B cell (primary cell): ENCODE measurements at regions not wholly inside any gene's neighbourhood (a gene's known extent, or its start where the extent isn't known, plus 50 kb on each side); places are given as distances from the start of the nearest gene placed in this dataset.
A peak's percentile ranks its signal among the peaks of the same experiment; 100 is the strongest.

Experiments used
- ATAC-seq: fragments of 200-7000 bp; cut with Tn5 transposase; one replicate; pipeline ENCODE4 v1.10.0; 2021; ENCODE audit warnings: low read depth, mild to moderate bottlenecking, moderate number of reproducible peaks, moderate library complexity
- CTCF ChIA-PET: fragments of 350-600 bp; sonication (Branson Sonifier 250); formaldehyde crosslinking; loops from one replicate; lab custom pipeline; 2021; ENCODE audit warnings: antibody characterized with exemption, inconsistent platforms; lab: Charles Lee
- POLR2A ChIA-PET: fragments of 350-600 bp; sonication (Branson Sonifier 250); formaldehyde crosslinking; loops from one replicate; lab custom pipeline; 2021; ENCODE audit warnings: antibody characterized with exemption; lab: Charles Lee
- DNase-seq: peaks from one replicate; pipeline ENCODE4 v3.0.0; 2013
- H2AFZ ChIP-seq: 2 replicates; pipeline ENCODE4 v1.6.1; 2012; ENCODE audit warnings: mild to moderate bottlenecking, low read depth, low read length; ENCODE audit not compliant: insufficient read depth, poor library complexity, severe bottlenecking
- H3K27ac ChIP-seq, 2 donors: 1 replicate in 1 of 2; 2 replicates in 1 of 2; pipeline ENCODE4 v1.5.1; 2012 to 2013; ENCODE audit warnings: low read length in 2 of 2, mild to moderate bottlenecking in 2 of 2, moderate library complexity in 1 of 2
- H3K27me3 ChIP-seq, 4 experiments: fragments of 200-600 bp in 1 of 4; sonication (generic) in 1 of 4; replicated peaks in 1 of 4; 1 replicate in 2 of 4; 2 replicates in 2 of 4; pipeline versions ENCODE4 v1.6.1 to v1.7.0; 2013 to 2016; ENCODE audit warnings: low read length in 3 of 4, mild to moderate bottlenecking in 2 of 4, mixed read lengths in 1 of 4, moderate library complexity in 1 of 4; ENCODE audit not compliant: insufficient read depth in 4 of 4, control insufficient read depth in 3 of 4; ENCODE audit errors: control extremely low read depth in 1 of 4
- H3K36me3 ChIP-seq, 2 experiments: replicated peaks in 1 of 2; 1 replicate in 1 of 2; 2 replicates in 1 of 2; pipeline versions ENCODE4 v1.6.1 to v1.7.1; 2013; ENCODE audit warnings: low read length in 1 of 2; ENCODE audit not compliant: insufficient read depth in 2 of 2, control insufficient read depth in 1 of 2; ENCODE audit errors: control extremely low read depth in 1 of 2, extremely low read depth in 1 of 2
- H3K4me1 ChIP-seq, 2 donors: fragments of 200-600 bp in 1 of 2; sonication (generic) in 1 of 2; 1 replicate in 1 of 2; 2 replicates in 1 of 2; pipeline versions ENCODE4 v1.5.1 to v1.6.1; 2013 to 2017; ENCODE audit warnings: low read length in 2 of 2; ENCODE audit not compliant: control insufficient read depth in 2 of 2, insufficient read depth in 2 of 2
- H3K4me2 ChIP-seq: replicated peaks from 2 replicates; pipeline ENCODE3; 2012; ENCODE audit warnings: mild to moderate bottlenecking, low read depth, low read length; ENCODE audit not compliant: poor library complexity, severe bottlenecking
- H3K4me3 ChIP-seq, 5 experiments: fragments of 200-600 bp in 1 of 5; sonication (generic) in 1 of 5; 1 replicate in 3 of 5; 2 replicates in 2 of 5; pipeline versions ENCODE4 v1.5.1 to v1.7.0; 2011 to 2016; ENCODE audit warnings: low read length in 4 of 5, mild to moderate bottlenecking in 4 of 5, low read depth in 2 of 5, control low read depth in 1 of 5, moderate library complexity in 1 of 5; ENCODE audit not compliant: insufficient read depth in 1 of 5; ENCODE audit errors: control extremely low read depth in 1 of 5, extremely low read depth in 1 of 5
- H3K79me2 ChIP-seq: fragments of 200-600 bp; sonication (generic); one replicate; pipeline ENCODE4 v1.6.0; 2016; ENCODE audit warnings: low read length; ENCODE audit not compliant: control insufficient read depth, insufficient read depth
- H3K9ac ChIP-seq: fragments of 200-600 bp; sonication (generic); 2 replicates; pipeline ENCODE4 v1.6.1; 2017; ENCODE audit warnings: mild to moderate bottlenecking, low read length, moderate library complexity
- H3K9me3 ChIP-seq, 3 donors: one replicate each; pipeline versions ENCODE4 v1.6.1 to v1.7.1; 2013; ENCODE audit warnings: low read length in 2 of 3; ENCODE audit not compliant: control insufficient read depth in 2 of 3, insufficient read depth in 1 of 3; ENCODE audit errors: control extremely low read depth in 1 of 3
- H4K20me1 ChIP-seq: 2 replicates; pipeline ENCODE4 v1.6.0; 2012; ENCODE audit warnings: mild to moderate bottlenecking, low read length; ENCODE audit not compliant: insufficient read depth, control insufficient read depth, poor library complexity, severe bottlenecking
- H3K27ac Mint-ChIP-seq: one replicate; pipeline ENCODE4 v1.8.0; 2021; ENCODE audit warnings: mixed read lengths
- H3K27me3 Mint-ChIP-seq: one replicate; pipeline ENCODE4 v1.8.0; 2021; ENCODE audit warnings: mixed read lengths
- H3K4me1 Mint-ChIP-seq: one replicate; pipeline ENCODE4 v1.8.0; 2021; ENCODE audit warnings: mixed read lengths
- H3K4me3 Mint-ChIP-seq: one replicate; pipeline ENCODE4 v1.8.0; 2021; ENCODE audit warnings: mixed read lengths
- H3K9me3 Mint-ChIP-seq: one replicate; pipeline ENCODE4 v1.8.0; 2022; ENCODE audit warnings: mixed read lengths; ENCODE audit not compliant: insufficient read depth
- EZH2 ChIP-seq: IDR thresholded peaks from 2 replicates; pipeline ENCODE4 v1.6.1; 2012; ENCODE audit warnings: borderline replicate concordance, low read depth, mild to moderate bottlenecking, moderate library complexity, low read length; ENCODE audit not compliant: insufficient read depth, poor library complexity, severe bottlenecking
- WGBS: methylation state at CpG from one replicate; pipeline ENCODE4 v1.1.5; 2013; ENCODE audit warnings: missing lambda C conversion rate; ENCODE audit not compliant: insufficient coverage; 5-methylcytosine and 5-hydroxymethylcytosine counted together
- intact Hi-C: fragments of 100-400 bp; cut with micrococcal nuclease; formaldehyde crosslinking; loops from one replicate; pipeline ENCODE4 v1.10.0; 2022
- TF ChIP-seq, protein P1 (sequence below): fragments of 200-600 bp; IDR thresholded peaks from one replicate; pipeline ENCODE4 v1.8.0; 2022; ENCODE audit warnings: antibody characterized with exemption, mild to moderate bottlenecking

DNA sequence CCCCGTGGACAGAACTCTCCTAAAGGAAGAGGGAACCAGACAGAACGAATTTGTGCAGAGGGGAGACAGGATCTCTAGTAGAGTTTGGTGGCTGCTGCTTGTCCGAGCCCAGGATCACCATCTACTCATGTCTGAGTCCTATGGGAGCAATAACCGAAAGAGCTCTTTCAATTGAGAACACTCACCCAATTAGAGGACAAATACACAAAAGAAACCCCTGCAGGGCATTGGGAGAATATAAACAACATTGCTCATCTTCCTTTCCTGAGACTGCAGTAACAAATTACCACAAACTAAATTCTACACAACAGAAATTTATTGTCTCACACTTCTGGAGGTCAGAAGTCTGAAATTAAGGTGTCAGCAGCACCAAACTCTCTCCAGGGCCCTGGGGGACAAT lies 65.6 kb downstream of the SPINK2 start:
- H3K4me2 ChIP-seq, result no peak overlapping the region
- no peak for ATAC-seq
- no peak overlapping the region for H3K4me3 Mint-ChIP-seq
- H3K4me3 ChIP-seq, result no peak overlapping the region
- H3K9me3 Mint-ChIP-seq, result no peaks in the 10 kb centered on the region
- H3K4me1 Mint-ChIP-seq, result peaks cover 45% of the 10 kb centered on the region
- intact Hi-C loops, result no loop called here
- no peaks in the 10 kb centered on the region for H3K27me3 ChIP-seq
- no peaks in the 10 kb centered on the region for H3K9me3 ChIP-seq
- peak overlapping the region; percentile 5 for H3K27ac Mint-ChIP-seq
- H3K27ac ChIP-seq, result peak overlapping the region in 1 of 2 donors; percentile 68
- TF ChIP-seq EZH2, result no peak
- TF ChIP-seq, protein P1, sequence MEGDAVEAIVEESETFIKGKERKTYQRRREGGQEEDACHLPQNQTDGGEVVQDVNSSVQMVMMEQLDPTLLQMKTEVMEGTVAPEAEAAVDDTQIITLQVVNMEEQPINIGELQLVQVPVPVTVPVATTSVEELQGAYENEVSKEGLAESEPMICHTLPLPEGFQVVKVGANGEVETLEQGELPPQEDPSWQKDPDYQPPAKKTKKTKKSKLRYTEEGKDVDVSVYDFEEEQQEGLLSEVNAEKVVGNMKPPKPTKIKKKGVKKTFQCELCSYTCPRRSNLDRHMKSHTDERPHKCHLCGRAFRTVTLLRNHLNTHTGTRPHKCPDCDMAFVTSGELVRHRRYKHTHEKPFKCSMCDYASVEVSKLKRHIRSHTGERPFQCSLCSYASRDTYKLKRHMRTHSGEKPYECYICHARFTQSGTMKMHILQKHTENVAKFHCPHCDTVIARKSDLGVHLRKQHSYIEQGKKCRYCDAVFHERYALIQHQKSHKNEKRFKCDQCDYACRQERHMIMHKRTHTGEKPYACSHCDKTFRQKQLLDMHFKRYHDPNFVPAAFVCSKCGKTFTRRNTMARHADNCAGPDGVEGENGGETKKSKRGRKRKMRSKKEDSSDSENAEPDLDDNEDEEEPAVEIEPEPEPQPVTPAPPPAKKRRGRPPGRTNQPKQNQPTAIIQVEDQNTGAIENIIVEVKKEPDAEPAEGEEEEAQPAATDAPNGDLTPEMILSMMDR, result no peak
- H3K9ac ChIP-seq, result no peak overlapping the region
- ChIA-PET POLR2A (no interaction called here), CTCF (no interaction called here)
- H2AFZ ChIP-seq, result peak overlapping the region; percentile 6
- WGBS, result 80% methylated on average over 4 of the region's 4 CpGs
- H3K4me1 ChIP-seq, result peaks cover 38 to 46% of the 10 kb centered on the region in 2 donors
- no peaks in the 10 kb centered on the region for H3K79me2 ChIP-seq
- DNase-seq, result no peak
- no peaks in the 10 kb centered on the region for H3K27me3 Mint-ChIP-seq
- no peaks in the 10 kb centered on the region for H4K20me1 ChIP-seq
- no peaks in the 10 kb centered on the region for H3K36me3 ChIP-seq

DNA sequence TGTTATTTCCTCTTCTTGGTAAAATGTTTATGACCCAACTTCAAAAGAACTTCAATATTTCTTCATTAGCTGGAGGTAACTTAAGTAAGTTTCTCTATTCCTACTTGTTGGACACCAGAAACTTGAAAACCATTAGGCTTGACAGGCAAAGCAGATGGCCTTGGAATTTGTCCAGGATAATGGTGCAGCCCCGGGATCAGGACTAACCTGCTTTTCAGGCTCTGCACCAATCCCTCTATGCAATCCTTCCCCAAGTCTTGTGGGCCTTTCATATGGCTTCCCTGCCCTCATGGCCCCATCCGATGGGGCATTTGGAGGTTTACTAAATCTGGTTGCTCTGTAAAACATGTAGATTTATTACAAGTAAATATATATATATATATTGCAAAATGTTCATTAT lies 68.5 kb downstream of the SPINK2 start:
- Mint-ChIP-seq H3K27ac (no peak overlapping the region), H3K4me3 (no peak overlapping the region), H3K4me1 (peaks cover 25% of the 10 kb centered on the region), H3K9me3 (no peaks in the 10 kb centered on the region), H3K27me3 (no peaks in the 10 kb centered on the region)
- no peak overlapping the region for H3K27ac ChIP-seq
- no peaks in the 10 kb centered on the region for H4K20me1 ChIP-seq
- no peak overlapping the region for H3K4me2 ChIP-seq
- CTCF ChIA-PET, result no interaction called here
- POLR2A ChIA-PET, result no interaction called here
- H3K79me2 ChIP-seq, result no peaks in the 10 kb centered on the region
- H3K9me3 ChIP-seq, result peaks cover 0 to 5% (median 4%) of the 10 kb centered on the region in 3 donors
- no peak overlapping the region for H3K9ac ChIP-seq
- WGBS, result no CpG with 5 or more reads among the region's 2 CpGs
- intact Hi-C loops, result no loop called here
- TF ChIP-seq, protein P1, result no peak
- TF ChIP-seq EZH2, result no peak
- H2AFZ ChIP-seq, result no peak overlapping the region
- H3K4me3 ChIP-seq, result no peak overlapping the region
- H3K36me3 ChIP-seq, result no peaks in the 10 kb centered on the region
- no peak for DNase-seq
- ATAC-seq, result no peak
- peaks cover 19 to 23% of the 10 kb centered on the region in 2 donors for H3K4me1 ChIP-seq
- no peaks in the 10 kb centered on the region for H3K27me3 ChIP-seq
